OCI-LY7 (cell line): ENCODE measurements at regions not wholly inside any gene's neighbourhood (a gene's known extent, or its start where the extent isn't known, plus 50 kb on each side); places are given as distances from the start of the nearest gene placed in this dataset.

Source experiments
- BruUV-seq: library from RNA; stranded (reverse); fragments of 400-500 nt; replicated peaks from 2 replicates; lab custom pipeline; 2021; lab: Mats Ljungman, UMichigan
- CTCF ChIA-PET: fragments of 300-600 bp; sonication (Branson Sonifier 250); formaldehyde crosslinking; loops from one replicate; lab custom pipeline; 2022; ENCODE audit warnings: antibody characterized with exemption; ENCODE audit not compliant: unreplicated experiment; lab: Charles Lee
- POLR2A ChIA-PET: fragments of 300-600 bp; sonication (Branson Sonifier 250); formaldehyde crosslinking; loops from one replicate; lab custom pipeline; 2022; ENCODE audit warnings: antibody characterized with exemption; lab: Charles Lee
- DNase-seq: peaks from one replicate; pipeline ENCODE4 v3.0.0-alpha.2; 2015; ENCODE audit warnings: low spot score
- H2AFZ ChIP-seq: fragments of 200-600 bp; sonication (generic), shearing (Covaris generic); 2 replicates; pipeline ENCODE4 v1.6.1; 2014; ENCODE audit warnings: mild to moderate bottlenecking, antibody characterized with exemption, low read length, moderate library complexity
- H3K27ac ChIP-seq: fragments of 200-600 bp; sonication (generic); 2 replicates; pipeline ENCODE4 v1.5.1; 2014; ENCODE audit warnings: mixed run types, low read depth, mild to moderate bottlenecking, moderate library complexity, low read length, inconsistent platforms; ENCODE audit not compliant: poor library complexity, severe bottlenecking
- H3K36me3 ChIP-seq: fragments of 200-600 bp; sonication (generic); 2 replicates; pipeline ENCODE4 v1.6.1; 2014; ENCODE audit warnings: mild to moderate bottlenecking, antibody characterized with exemption, low read length, moderate library complexity, mixed read lengths; ENCODE audit not compliant: insufficient read depth
- H3K4me1 ChIP-seq: fragments of 200-600 bp; sonication (generic); 2 replicates; pipeline ENCODE4 v1.5.1; 2014; ENCODE audit warnings: mild to moderate bottlenecking, low read length; ENCODE audit not compliant: insufficient read depth, poor library complexity, severe bottlenecking
- H3K4me2 ChIP-seq: fragments of 200-600 bp; sonication (generic); 2 replicates; pipeline ENCODE4 v1.6.1; 2014; ENCODE audit warnings: mild to moderate bottlenecking, low read length
- H3K4me3 ChIP-seq: fragments of 200-600 bp; sonication (generic); 2 replicates; pipeline ENCODE4 v1.5.1; 2014; ENCODE audit warnings: mild to moderate bottlenecking, low read depth, low read length; ENCODE audit not compliant: poor library complexity, severe bottlenecking
- H3K79me2 ChIP-seq: fragments of 200-600 bp; sonication (generic); 2 replicates; pipeline ENCODE4 v1.6.1; 2016; ENCODE audit warnings: low read depth, mild to moderate bottlenecking, low read length, moderate library complexity, mixed read lengths; ENCODE audit not compliant: insufficient read depth
- H3K9me2 ChIP-seq: fragments of 200-600 bp; sonication (generic); 2 replicates; pipeline ENCODE4 v1.6.1; 2016; ENCODE audit warnings: mild to moderate bottlenecking, low read length, mixed read lengths; ENCODE audit not compliant: insufficient read depth
- H3K9me3 ChIP-seq: fragments of 200-600 bp; sonication (generic); 2 replicates; pipeline ENCODE4 v1.6.1; 2014; ENCODE audit warnings: mild to moderate bottlenecking, mixed run types, low read length, mixed read lengths
- H4K20me1 ChIP-seq: fragments of 200-600 bp; sonication (generic); 2 replicates; pipeline ENCODE4 v1.6.1; 2014; ENCODE audit warnings: mild to moderate bottlenecking, antibody characterized with exemption, low read length, moderate library complexity, mixed read lengths; ENCODE audit not compliant: insufficient read depth
- EZH2phosphoT487 ChIP-seq: fragments of 200-600 bp; sonication (generic); IDR thresholded peaks from 2 replicates; pipeline ENCODE4 v1.6.1; 2018; ENCODE audit warnings: low read depth, borderline replicate concordance, mild to moderate bottlenecking, mixed run types, antibody characterized with exemption, low read length, moderate library complexity, mixed read lengths
- intact Hi-C: fragments of 100-400 bp; cut with micrococcal nuclease; formaldehyde crosslinking; loops from one replicate; pipeline ENCODE4 v1.10.0; 2022; ENCODE audit not compliant: unreplicated experiment
- TF ChIP-seq, protein P1 (sequence below): fragments of 200-600 bp; sonication (generic); conservative IDR thresholded peaks from 2 replicates; pipeline ENCODE4 v1.5.1; 2014; ENCODE audit warnings: mild to moderate bottlenecking, antibody characterized with exemption, low read length, moderate library complexity, mixed read lengths

DNA sequence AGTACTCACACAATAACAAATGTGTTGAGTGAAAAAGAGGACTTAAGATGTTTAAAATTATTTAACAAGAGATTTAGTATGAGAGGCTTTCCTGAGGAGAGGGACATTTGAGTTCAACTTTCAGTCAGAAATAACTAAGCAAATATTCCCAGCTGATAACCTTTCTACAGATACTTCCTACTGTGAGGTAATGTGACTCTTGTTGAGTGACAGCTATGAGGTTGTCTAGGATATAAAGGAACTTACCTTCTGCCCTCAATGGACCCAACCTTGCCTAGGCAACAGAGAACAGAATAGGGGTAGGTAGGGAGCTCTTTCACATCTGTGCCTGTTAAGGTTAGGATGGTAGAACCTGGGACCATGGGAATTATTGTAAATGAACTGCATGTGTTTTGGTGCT, 54.7 kb downstream of the GLUD2 start:
- Histone ChIP-seq H3K36me3 (no peaks in the 10 kb centered on the region), H3K79me2 (no peaks in the 10 kb centered on the region), H2AFZ (no peak overlapping the region), H3K9me2 (no peaks in the 10 kb centered on the region), H3K4me3 (no peak overlapping the region), H3K9me3 (no peaks in the 10 kb centered on the region), H3K27ac (no peak overlapping the region), H3K4me2 (no peak overlapping the region), H4K20me1 (no peaks in the 10 kb centered on the region), H3K4me1 (no peaks in the 10 kb centered on the region)
- no peak for DNase-seq
- TF ChIP-seq, protein P1, sequence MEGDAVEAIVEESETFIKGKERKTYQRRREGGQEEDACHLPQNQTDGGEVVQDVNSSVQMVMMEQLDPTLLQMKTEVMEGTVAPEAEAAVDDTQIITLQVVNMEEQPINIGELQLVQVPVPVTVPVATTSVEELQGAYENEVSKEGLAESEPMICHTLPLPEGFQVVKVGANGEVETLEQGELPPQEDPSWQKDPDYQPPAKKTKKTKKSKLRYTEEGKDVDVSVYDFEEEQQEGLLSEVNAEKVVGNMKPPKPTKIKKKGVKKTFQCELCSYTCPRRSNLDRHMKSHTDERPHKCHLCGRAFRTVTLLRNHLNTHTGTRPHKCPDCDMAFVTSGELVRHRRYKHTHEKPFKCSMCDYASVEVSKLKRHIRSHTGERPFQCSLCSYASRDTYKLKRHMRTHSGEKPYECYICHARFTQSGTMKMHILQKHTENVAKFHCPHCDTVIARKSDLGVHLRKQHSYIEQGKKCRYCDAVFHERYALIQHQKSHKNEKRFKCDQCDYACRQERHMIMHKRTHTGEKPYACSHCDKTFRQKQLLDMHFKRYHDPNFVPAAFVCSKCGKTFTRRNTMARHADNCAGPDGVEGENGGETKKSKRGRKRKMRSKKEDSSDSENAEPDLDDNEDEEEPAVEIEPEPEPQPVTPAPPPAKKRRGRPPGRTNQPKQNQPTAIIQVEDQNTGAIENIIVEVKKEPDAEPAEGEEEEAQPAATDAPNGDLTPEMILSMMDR, result no peak
- TF ChIP-seq EZH2phosphoT487, result no peak
- ChIA-PET CTCF (no interaction called here), POLR2A (no interaction called here)
- intact Hi-C loops, result no loop called here
- no TSS peak for BruUV-seq

DNA sequence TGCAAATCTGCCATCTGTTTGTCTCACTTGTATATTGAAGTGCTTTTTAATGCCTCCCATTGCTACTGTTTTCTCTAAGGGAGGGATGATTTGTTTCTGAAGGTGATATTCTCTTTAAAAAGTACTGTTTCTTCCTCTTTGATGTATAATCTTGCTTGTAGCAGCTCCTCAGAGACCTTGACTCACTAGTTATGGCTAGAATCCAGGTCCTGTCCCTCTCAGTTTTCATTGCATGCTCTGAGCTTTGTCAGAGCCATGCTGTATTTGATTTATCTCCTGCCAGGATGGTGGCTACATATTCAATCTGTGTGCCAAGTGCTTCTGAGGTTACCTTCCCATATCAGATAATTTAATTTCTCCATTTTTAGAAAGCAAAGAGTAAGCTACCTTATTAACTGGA, 56.0 kb downstream of the GLUD2 start:
- TF ChIP-seq, protein P1, result no peak
- TF ChIP-seq EZH2phosphoT487, result no peak
- no TSS peak for BruUV-seq
- no peaks in the 10 kb centered on the region for H3K9me3 ChIP-seq
- DNase-seq, result no peak
- no peak overlapping the region for H2AFZ ChIP-seq
- no peaks in the 10 kb centered on the region for H4K20me1 ChIP-seq
- ChIA-PET POLR2A (no interaction called here), CTCF (no interaction called here)
- H3K27ac ChIP-seq, result no peak overlapping the region
- H3K79me2 ChIP-seq, result no peaks in the 10 kb centered on the region
- H3K4me3 ChIP-seq, result no peak overlapping the region
- intact Hi-C loops, result no loop called here
- H3K4me1 ChIP-seq, result no peaks in the 10 kb centered on the region
- H3K36me3 ChIP-seq, result no peaks in the 10 kb centered on the region
- no peaks in the 10 kb centered on the region for H3K9me2 ChIP-seq
- no peak overlapping the region for H3K4me2 ChIP-seq

DNA sequence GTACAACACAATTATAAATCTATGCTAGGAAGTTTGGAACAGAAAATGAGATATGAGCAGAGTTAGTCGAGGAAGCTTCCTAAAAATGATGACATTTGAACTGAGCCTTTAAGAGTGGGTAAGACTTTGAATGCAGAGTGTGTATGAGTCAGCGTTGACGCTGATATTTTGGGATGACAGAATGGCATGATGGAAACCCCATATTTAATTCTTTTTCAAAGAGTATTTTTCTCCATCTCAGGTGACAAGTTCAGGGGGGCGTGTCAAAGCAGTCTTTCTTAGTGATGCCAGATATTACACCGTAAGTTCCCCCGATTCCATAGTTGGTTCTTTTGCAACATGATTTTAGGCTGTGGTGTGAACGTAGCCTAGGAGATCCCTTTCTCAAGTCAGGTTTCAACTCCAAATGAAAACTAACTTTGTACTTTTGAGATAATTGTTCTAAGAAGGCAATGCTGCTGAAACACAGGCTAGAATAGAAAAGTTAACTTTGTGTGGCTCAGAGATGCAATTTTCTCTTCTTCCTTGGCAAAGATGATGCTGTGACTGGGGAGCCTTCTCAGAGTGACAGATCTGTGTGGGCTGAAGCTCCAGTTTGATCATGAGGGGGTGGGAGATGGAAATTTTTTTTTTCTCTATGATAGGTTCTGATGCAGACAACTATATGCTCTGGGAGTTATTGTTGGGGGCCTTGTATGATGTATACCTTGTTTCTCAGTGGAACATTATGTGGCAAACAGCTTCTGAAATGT, 59.2 kb downstream of the GLUD2 start:
- no peaks in the 10 kb centered on the region for H3K4me1 ChIP-seq
- H3K9me2 ChIP-seq, result no peaks in the 10 kb centered on the region
- no peak for TF ChIP-seq EZH2phosphoT487
- TF ChIP-seq, protein P1, result no peak
- H3K9me3 ChIP-seq, result no peaks in the 10 kb centered on the region
- no peak overlapping the region for H3K4me2 ChIP-seq
- no peak overlapping the region for H3K27ac ChIP-seq
- no peak overlapping the region for H2AFZ ChIP-seq
- CTCF ChIA-PET, result no interaction called here
- POLR2A ChIA-PET, result no interaction called here
- no peak for DNase-seq
- H3K79me2 ChIP-seq, result no peaks in the 10 kb centered on the region
- no peak overlapping the region for H3K4me3 ChIP-seq
- H3K36me3 ChIP-seq, result no peaks in the 10 kb centered on the region
- no peaks in the 10 kb centered on the region for H4K20me1 ChIP-seq
- intact Hi-C loops, result no loop called here
- no TSS peak for BruUV-seq
